ENCODE measurements at regions not wholly inside any gene's neighbourhood (a gene's known extent, or its start where the extent isn't known, plus 50 kb on each side); places are given as distances from the start of the nearest gene placed in this dataset.

DNA sequence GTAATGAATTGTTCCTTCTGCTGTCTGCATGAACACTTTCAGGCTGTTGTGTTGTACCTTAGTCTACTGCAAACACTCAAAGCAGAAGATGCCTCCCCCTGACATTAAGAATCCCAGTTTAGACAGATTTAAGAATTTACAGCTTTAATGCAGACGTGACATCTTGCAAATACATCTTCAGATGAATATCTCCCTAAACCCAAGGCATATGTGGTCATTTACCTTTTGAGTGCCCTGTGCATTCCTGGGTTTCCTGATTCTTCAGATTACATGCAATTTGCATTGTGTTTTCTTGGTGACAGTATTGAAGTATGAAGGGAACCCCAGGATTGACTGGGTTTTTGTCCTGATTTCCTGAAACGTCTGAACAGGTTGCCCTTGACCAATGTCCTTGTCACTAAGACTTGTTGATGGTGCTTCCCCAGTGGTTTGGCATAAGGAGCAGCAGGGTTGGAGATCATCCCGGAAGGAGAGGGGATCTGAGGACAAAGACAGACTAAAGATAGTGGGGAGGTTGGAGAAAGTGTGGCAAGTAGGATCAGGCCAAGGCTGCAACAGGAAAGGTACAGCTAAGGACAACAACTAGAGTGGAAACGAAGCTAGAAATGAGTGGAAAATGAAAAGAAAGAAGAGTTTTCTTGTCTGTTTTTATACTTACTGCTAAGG, 123.8 kb upstream of the RHOBTB1 start:
- TF ChIP-seq SP1 (IDR thresholded peaks at IDR 0.05) (no peak), NFRKB (IDR thresholded peaks at IDR 0.05) (no peak), BHLHE40 (IDR thresholded peaks at IDR 0.05; ENCODE audit: borderline replicate concordance) (no peak), FOXK2 (IDR thresholded peaks at IDR 0.05) (no peak), SUZ12 (IDR thresholded peaks at IDR 0.05) (no peak), FOXM1 (IDR thresholded peaks at IDR 0.05; ENCODE audit: borderline replicate concordance) (no peak), TARDBP (IDR thresholded peaks at IDR 0.05) (no peak), ELF4 (IDR thresholded peaks at IDR 0.05) (no peak), L3MBTL2 (conservative IDR thresholded peaks at IDR 0.05) (no peak), HDGF (IDR thresholded peaks at IDR 0.05; ENCODE audit: borderline replicate concordance) (no peak), FOXA1 (IDR thresholded peaks at IDR 0.05) (no peak), LEF1 (IDR thresholded peaks at IDR 0.05; ENCODE audit: borderline replicate concordance) (no peak), ZNF384 (IDR thresholded peaks at IDR 0.05) (no peak)
- TF ChIP-seq, protein P1, sequence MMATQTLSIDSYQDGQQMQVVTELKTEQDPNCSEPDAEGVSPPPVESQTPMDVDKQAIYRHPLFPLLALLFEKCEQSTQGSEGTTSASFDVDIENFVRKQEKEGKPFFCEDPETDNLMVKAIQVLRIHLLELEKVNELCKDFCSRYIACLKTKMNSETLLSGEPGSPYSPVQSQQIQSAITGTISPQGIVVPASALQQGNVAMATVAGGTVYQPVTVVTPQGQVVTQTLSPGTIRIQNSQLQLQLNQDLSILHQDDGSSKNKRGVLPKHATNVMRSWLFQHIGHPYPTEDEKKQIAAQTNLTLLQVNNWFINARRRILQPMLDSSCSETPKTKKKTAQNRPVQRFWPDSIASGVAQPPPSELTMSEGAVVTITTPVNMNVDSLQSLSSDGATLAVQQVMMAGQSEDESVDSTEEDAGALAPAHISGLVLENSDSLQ (IDR thresholded peaks at IDR 0.05) = no peak
